Stomach (tissue), 8 donors: ENCODE measurements at regions not wholly inside any gene's neighbourhood (a gene's known extent, or its start where the extent isn't known, plus 50 kb on each side); places are given as distances from the start of the nearest gene placed in this dataset.

Experiments
- DNase-seq, 2 donors: peaks; one replicate each; pipeline versions ENCODE4 v3.0.0 to v3.0.0-alpha.2; 2013 to 2019
- H3K27ac ChIP-seq, 5 donors: fragments of 200-600 bp in 4 of 5; sonication (generic) in 4 of 5; one replicate each; pipeline ENCODE4 v1.5.1; 2013 to 2019; ENCODE audit warnings: mild to moderate bottlenecking in 1 of 5, moderate library complexity in 1 of 5
- H3K27me3 ChIP-seq, 3 donors: fragments of 200-600 bp; sonication (generic); one replicate each; pipeline ENCODE4 v1.5.1; 2017 to 2019; ENCODE audit warnings: mixed run types in 1 of 3
- H3K36me3 ChIP-seq, 4 donors: fragments of 200-600 bp; sonication (generic); 1 replicate in 3 of 4; 2 replicates in 1 of 4; pipeline ENCODE4 v1.5.1; 2016 to 2019
- H3K4me1 ChIP-seq, 4 donors: fragments of 200-600 bp; sonication (generic); one replicate each; pipeline ENCODE4 v1.5.1; 2016 to 2019
- H3K4me3 ChIP-seq, 4 donors: fragments of 200-600 bp; sonication (generic) in 3 of 4; one replicate each; pipeline ENCODE4 v1.5.1; 2016 to 2019; ENCODE audit warnings: mild to moderate bottlenecking in 1 of 4
- H3K9me3 ChIP-seq, 4 donors: fragments of 200-600 bp; sonication (generic); one replicate each; pipeline ENCODE4 v1.5.1; 2016 to 2019
- EP300 ChIP-seq: sonication (generic); formaldehyde crosslinking; IDR thresholded peaks from one replicate; pipeline ENCODE4 v1.6.1; 2017; ENCODE audit warnings: antibody characterized with exemption
- POLR2A ChIP-seq, 4 donors: fragments of 450-650 bp; IDR thresholded peaks; one replicate each; pipeline ENCODE4 v1.6.1; 2016; ENCODE audit warnings: antibody characterized with exemption in 4 of 4, control low read depth in 2 of 4, mild to moderate bottlenecking in 1 of 4, moderate library complexity in 1 of 4
- POLR2AphosphoS5 ChIP-seq, 3 donors: sonication (generic); formaldehyde crosslinking; IDR thresholded peaks; one replicate each; pipeline ENCODE4 v1.6.1; 2016; ENCODE audit warnings: antibody characterized with exemption in 3 of 3
- WGBS, 5 donors: extraction: QIAGEN DNeasy Blood & Tissue Kit in 3 of 5; methylation state at CpG; one replicate each; pipeline versions ENCODE4 v1.1.5 to v1.1.7; 2013 to 2018; 5-methylcytosine and 5-hydroxymethylcytosine counted together
- intact Hi-C: fragments of 100-400 bp; cut with DNase I; formaldehyde crosslinking; loops from one replicate; pipeline ENCODE4 v1.15.1; 2023; ENCODE audit warnings: low total_unique reads
- TF ChIP-seq, protein P1 (sequence below), 7 experiments: fragments of 450-650 bp in 4 of 7; fragments of 200-600 bp in 3 of 7; sonication (generic) in 3 of 7; IDR thresholded peaks; one replicate each; pipeline ENCODE4 v1.5.1; 2016 to 2019; ENCODE audit warnings: antibody characterized with exemption in 7 of 7, control low read depth in 2 of 7, mild to moderate bottlenecking in 1 of 7
- donor health status: healthy with polysubstance abuse.
- donor health status: Bipolar disorder and iron deficiency.
- donor health status: healthy.

- TF ChIP-seq POLR2A (IDR thresholded peaks at IDR 0.05) (no peak), EP300 (no peak), POLR2AphosphoS5 (IDR thresholded peaks at IDR 0.05) (no peak)
- TF ChIP-seq, protein P1, sequence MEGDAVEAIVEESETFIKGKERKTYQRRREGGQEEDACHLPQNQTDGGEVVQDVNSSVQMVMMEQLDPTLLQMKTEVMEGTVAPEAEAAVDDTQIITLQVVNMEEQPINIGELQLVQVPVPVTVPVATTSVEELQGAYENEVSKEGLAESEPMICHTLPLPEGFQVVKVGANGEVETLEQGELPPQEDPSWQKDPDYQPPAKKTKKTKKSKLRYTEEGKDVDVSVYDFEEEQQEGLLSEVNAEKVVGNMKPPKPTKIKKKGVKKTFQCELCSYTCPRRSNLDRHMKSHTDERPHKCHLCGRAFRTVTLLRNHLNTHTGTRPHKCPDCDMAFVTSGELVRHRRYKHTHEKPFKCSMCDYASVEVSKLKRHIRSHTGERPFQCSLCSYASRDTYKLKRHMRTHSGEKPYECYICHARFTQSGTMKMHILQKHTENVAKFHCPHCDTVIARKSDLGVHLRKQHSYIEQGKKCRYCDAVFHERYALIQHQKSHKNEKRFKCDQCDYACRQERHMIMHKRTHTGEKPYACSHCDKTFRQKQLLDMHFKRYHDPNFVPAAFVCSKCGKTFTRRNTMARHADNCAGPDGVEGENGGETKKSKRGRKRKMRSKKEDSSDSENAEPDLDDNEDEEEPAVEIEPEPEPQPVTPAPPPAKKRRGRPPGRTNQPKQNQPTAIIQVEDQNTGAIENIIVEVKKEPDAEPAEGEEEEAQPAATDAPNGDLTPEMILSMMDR (IDR thresholded peaks at IDR 0.05), result no peak
- Histone ChIP-seq H3K9me3 (no peaks in the 10 kb centered on the region), H3K27me3 (no peaks in the 10 kb centered on the region), H3K4me1 (no peaks in the 10 kb centered on the region), H3K27ac (no peak overlapping the region), H3K36me3 (no peaks in the 10 kb centered on the region), H3K4me3 (no peak overlapping the region)
- intact Hi-C loops, result no loop called here
- no peak for DNase-seq
Measured at GRCh38 chr2:57862727-57863126, 183.9 kb upstream of the VRK2 start.

DNA sequence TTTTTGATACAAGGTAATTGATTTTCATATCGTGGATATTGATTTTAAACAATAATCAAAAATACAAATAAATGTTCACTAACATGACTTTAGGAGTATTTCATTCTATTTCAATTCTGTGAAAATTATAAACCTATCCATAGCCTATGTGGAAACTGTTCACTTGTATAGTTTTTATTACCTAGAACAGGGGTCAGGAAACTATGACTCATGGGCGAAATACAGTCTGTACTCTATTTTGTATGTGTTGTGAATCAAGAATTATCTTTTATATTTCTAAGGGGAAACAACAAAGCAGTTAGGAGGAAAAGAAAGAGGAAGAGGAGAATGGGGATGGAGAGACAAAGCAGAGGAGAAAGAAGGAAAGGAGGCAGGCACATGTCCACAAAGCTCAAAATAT is 181.7 kb upstream of the VRK2 start:
- no peaks in the 10 kb centered on the region for H3K27me3 ChIP-seq
- DNase-seq, result no peak
- no peaks in the 10 kb centered on the region for H3K36me3 ChIP-seq
- no peak overlapping the region for H3K4me3 ChIP-seq
- intact Hi-C loops, result no loop called here
- no peaks in the 10 kb centered on the region for H3K4me1 ChIP-seq
- no peak for TF ChIP-seq EP300
- no peak for TF ChIP-seq POLR2AphosphoS5 (IDR thresholded peaks at IDR 0.05)
- TF ChIP-seq, protein P1 (IDR thresholded peaks at IDR 0.05), result no peak
- no peak for TF ChIP-seq POLR2A (IDR thresholded peaks at IDR 0.05)
- WGBS, 5 donors, result 82 to 95% (median 91%) methylated on average over 2 of the region's 2 CpGs
- no peak overlapping the region for H3K27ac ChIP-seq
- no peaks in the 10 kb centered on the region for H3K9me3 ChIP-seq

DNA sequence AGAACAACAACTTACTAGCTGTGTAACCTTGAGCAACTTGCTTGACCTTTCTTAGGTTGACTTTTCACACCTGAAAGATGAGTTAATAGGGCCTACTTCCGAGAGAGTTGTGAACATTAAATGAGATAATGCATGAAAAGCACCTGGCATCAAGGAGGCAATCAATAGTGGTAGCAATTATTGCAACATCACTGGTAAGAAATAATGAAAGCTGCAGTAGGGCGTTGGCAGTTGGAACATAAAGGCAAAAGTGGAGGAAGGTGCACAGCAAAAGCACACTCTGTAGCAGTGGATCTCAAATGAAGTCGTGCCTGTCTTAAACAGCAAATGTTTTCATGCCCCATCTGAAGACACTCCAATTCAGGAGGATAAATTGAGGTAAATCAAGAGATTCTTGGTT is 178.9 kb upstream of the VRK2 start:
- TF ChIP-seq, protein P1 (IDR thresholded peaks at IDR 0.05), result no peak
- H3K4me1 ChIP-seq, result no peaks in the 10 kb centered on the region
- intact Hi-C loops, result no loop called here
- no peak for DNase-seq
- H3K36me3 ChIP-seq, result no peaks in the 10 kb centered on the region
- no peaks in the 10 kb centered on the region for H3K9me3 ChIP-seq
- no peak overlapping the region for H3K4me3 ChIP-seq
- no peaks in the 10 kb centered on the region for H3K27me3 ChIP-seq
- WGBS, 5 donors, result 70 to 87% (median 74%) methylated on average over 3 of the region's 3 CpGs
- H3K27ac ChIP-seq, result no peak overlapping the region

DNA sequence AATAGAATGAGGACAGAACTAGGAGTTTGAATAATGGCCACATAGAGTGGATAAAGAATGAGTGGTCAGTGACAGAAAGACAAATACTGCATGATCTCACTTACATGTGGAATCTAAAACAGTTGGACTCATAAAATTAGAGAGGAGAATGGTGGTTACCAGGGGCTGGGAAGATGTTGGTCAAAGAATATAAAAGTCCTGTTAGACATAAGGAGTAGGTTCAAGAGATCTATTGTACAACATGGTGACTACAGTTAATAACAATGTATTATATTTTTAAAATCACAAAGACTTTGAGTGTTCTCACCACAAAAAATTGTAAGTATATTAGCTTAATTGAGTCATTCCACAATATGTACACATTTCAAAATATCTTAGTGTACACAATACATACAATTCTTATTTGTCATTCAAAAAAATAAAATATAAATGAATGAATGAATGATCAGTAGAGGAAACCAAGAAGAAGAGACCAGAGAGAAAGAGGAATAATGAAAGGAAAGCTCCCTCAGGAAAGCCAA is 177.9 kb upstream of the VRK2 start:
- no peak for DNase-seq

More for the DNA sequence above, 177.9 kb upstream of the VRK2 start:
- no peaks in the 10 kb centered on the region for H3K27me3 ChIP-seq
- H3K9me3 ChIP-seq, result no peaks in the 10 kb centered on the region
- no peaks in the 10 kb centered on the region for H3K36me3 ChIP-seq
- intact Hi-C loops, result no loop called here
- H3K27ac ChIP-seq, result no peak overlapping the region
- H3K4me3 ChIP-seq, result no peak overlapping the region
- no peaks in the 10 kb centered on the region for H3K4me1 ChIP-seq
- TF ChIP-seq, protein P1 (IDR thresholded peaks at IDR 0.05), result no peak
